Central memory CD4-positive, alpha-beta T cell (primary cell): ENCODE measurements at regions not wholly inside any gene's neighbourhood (a gene's known extent, or its start where the extent isn't known, plus 50 kb on each side); places are given as distances from the start of the nearest gene placed in this dataset.

Experiments
- DNase-seq: peaks from one replicate; pipeline ENCODE4 v3.0.0; 2022

DNA sequence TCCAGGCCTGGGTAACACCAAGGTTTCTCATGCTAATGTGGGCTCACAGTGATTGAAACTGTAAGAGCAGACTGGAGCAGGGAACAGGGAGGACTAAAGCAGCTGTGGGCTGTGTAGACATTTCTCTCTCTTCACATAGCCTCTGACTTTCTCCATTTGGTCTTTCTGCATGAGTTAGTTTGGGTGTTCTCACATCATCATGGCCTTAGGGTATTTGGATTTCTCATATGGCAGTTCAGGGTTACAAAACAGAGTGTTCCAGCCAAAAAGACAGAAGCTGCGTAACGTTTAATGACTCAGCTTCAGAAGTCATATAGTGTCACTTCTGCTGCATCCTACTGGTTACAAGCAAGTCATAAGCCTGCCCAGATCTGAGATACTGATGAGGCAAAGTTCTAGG, 52.0 kb upstream of the OSBPL8 start:
- DNase-seq = no peak

DNA sequence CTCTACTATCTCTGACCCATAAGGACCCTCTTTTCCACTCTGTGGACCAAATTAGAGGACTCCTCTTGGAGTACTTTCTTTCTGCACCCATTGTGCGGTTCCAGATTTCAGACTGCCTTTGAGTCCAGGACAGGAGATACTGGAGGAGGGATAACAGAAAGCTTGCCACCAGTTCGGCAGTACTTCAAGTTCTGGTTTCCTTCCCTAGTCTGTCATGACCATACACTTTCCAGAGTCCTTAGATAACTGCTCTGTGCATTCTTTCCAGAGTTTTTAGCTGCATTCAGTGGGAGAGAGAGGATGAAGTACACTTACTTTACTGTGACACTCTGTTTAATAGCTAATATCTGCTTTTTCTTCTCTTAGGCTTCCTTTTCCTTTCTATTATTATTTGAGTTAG, 54.8 kb upstream of the OSBPL8 start:
- DNase-seq = no peak

DNA sequence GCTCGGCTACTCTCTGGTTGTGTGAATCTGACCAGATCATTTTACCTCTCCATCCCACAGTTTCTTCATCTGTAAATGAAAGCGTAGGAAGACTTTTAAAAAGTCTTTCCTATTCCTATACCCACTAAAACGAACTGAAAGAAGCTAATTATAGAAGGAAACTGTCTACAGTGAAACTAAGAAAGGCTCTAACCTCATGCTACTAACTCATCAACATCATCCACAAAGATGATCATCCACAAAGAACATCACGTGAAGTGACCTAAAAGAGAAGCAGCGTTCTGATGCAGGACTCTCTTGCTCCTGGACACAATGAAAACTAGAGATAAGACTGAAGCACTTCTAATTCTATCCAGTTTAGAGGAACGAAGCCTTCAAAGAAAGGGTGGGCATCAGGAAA, 58.5 kb upstream of the OSBPL8 start:
- no peak for DNase-seq

DNA sequence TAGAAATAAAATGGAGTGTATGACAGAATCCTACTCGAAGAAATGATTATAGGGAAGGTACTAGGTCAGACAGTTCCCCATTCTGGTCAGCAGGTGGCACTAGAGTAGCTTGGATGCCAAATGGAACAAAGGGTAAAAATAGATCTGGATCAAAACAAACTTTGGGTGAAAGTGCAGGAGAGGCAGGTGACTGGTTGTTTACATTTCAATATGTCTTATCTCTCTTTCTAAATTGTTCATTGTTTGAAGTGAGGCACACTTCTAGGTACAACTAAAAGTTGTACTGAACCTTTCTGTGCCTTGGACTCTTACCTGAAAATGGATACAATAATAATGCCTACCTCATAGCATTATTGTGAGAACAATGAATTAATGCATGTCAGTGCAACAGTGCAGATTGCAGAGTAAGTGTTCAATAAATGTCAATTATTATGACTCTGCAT, 62.0 kb upstream of the OSBPL8 start:
- DNase-seq = peak; percentile 54

DNA sequence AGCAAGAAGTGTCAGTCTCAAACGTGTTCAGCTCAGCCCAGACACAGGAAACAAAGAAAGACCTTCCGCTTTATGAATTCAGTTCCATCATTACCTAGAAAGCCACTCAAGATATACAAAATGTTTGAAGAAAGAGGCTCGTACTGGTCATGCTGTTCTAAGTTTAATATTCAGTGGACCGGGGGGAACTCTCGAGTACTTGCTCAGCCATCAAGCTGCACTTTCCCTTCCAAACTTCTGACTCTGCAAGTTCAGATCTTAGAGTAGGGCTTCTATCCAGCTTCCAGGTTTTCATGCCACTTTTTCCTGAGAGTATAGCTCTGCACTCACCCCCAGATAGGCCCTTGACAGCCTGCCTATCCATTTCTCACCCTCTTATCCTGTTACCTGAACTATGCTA, 62.8 kb upstream of the OSBPL8 start:
- DNase-seq = no peak

DNA sequence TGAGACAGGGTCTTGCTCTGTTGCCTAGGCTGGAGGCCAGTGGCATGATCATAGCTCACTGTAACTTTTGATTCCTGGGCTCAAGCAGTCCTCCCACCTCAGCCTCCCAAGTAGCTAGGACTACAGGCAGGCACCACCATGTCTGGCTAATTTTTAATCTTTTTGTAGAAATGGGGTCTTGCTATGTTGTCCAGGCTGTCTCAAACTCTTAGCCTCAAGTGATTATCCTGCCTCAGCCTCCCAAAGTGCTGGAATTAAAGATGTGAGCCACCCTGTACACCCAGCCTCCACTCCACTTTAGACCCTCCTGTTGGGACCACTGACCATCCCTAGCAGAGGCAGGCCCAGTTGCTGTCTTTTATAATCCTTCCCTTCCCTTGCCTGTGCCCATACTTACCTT, 63.3 kb upstream of the OSBPL8 start:
- DNase-seq = no peak

DNA sequence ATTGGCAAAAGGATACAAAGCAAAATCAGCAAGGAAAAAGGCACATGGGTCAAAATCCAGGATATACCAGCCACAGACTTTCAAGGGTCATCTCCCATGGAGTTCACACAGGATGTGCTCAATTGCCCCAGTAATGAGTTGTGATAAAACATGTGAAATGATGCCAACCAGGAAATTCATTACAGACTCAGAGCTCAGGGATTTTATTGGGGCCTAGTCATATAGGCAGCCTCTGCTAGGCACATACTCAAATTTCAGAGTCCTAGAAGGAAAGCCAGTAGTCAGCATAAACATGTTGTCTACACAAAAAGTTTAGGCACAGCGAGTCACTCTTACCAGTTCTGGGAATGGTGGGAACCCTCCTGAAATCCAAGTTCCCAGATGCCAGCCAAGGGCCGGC, 64.4 kb upstream of the OSBPL8 start:
- no peak for DNase-seq

DNA sequence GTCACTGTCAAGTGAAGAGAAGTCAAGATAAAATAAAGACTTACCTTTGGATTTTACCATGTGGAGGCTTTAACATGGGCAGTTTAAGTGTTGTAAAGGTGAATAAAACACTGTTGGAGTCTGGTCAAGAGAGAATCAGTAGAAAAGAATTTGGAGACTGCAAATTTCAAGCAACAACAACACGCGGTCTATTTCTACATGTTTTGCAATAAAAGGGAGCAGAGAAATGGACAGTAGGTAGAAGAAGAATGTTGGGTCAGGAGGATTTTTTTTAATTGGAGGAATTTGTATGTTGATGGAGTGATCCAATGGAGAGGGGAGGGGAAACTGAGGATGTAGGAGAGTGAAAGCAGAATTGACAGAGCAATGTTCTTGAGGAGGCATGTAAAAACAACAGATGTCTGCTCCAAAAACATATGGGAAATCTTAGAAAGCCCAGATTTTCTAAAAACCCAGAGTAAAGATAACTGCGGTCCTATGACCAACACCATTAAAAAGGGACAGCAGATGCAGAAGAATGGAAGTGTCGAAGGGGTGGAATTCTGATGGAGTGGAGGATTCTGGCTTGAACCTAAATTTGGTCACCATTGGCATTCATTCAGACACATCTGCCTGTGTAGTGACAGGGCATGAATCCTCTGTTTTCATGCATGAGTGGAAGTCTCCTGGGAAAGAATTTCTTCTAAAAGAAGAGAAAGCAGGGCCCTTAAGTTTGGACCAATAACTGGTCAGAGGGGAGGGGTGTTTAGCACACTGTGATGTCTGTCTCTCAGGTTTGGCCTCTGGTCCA, 68.0 kb upstream of the OSBPL8 start:
- no peak for DNase-seq

DNA sequence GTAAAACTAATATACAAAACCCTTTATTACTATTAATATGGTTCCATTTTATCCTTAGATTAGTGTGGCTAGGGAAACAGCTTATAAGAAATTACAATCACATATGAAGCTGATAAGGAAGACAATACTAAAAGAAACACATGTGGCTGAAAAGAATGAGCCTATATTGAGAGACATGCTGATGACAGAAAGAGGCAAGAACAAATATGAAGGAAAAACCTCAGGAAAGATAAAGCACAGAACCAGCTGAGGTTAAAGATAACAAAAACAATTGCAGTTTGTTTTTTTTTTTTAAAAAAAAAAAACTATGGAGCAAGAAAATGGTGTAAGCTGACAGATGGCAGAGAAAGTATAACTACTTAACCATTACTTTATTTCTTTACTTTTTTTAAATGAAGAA, 69.2 kb upstream of the OSBPL8 start:
- DNase-seq = no peak

DNA sequence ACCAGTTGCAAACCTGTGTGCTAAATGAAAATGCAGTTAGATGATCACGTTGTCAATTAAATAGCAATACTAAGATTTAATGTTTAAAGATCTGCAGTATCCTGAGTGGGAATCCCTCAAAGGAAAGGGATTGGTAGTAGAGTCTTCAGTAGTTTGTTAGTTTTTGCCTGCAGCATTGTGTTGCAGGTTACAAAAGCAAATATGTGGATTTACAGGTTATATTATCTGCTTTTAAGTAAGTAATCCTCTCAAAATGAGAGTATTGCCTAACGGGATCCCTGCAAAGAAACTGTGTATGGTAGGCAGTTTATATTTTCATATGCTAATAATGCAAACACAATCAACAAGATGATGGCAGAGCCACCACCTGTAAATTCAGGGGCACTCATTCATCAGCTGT, 72.2 kb upstream of the OSBPL8 start:
- DNase-seq = no peak

DNA sequence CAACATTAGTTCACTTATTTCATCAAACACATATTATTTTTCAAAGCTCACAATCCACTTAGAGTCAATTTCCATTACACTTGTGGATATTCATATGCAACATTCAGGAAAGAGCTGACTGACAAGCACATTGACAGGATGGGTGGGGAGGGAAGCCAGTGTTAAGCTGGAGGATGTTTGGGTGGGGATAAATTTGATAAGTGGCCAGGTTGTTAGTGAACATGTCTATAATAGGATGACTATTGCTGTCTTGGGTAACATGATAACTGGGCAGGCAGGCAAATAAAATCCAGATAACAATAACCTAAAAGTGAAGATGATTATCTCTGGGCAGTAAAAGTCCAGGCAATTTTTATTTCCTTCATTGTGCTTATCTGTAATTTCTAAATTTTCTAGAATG, 73.8 kb upstream of the OSBPL8 start:
- DNase-seq = no peak

DNA sequence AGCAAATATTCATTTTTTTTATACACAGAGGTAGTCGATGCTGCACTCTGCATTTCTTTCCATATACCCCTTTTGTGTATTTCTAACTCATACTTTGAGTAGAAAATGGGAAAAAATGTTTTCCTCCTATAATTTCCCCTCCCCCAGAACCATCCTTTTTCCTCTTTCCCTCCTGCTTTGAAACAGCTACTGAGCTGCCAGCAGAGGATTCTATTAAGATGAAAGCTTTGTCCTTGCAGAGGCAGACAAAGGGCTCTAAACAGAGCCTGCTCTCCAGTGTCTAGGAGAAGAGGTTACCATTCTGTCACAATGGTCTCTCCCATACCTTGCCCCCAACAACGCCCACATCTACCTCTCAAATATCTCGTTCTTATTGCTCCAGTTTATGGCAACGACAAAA, 74.6 kb upstream of the OSBPL8 start:
- DNase-seq = no peak

DNA sequence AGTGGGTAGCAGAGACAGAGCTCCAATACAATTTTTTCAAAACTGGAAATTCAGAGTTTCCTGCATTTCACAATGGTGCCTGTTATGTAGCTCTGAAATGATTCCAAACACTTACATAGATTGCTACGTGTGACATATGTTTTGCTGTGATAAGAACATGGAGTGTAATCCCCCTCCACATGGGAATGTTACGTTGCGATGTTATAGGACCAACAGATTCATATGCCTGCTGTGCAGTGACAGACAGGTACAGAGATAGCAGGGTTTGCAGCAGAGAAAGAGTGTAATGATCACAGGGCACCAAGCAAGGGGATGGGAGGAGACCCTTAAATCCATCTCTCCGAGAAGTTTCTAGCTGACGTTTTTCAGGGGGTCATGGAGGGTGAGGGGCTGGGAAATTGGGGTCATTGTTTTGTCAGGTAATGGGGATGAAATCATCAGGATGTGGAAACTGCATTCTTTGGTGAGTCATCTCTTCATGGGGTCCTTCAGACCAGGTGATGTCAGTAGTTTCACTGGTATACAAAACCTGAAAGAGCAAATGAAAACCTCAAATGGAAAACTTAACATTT, 76.6 kb upstream of the OSBPL8 start:
- no peak for DNase-seq

DNA sequence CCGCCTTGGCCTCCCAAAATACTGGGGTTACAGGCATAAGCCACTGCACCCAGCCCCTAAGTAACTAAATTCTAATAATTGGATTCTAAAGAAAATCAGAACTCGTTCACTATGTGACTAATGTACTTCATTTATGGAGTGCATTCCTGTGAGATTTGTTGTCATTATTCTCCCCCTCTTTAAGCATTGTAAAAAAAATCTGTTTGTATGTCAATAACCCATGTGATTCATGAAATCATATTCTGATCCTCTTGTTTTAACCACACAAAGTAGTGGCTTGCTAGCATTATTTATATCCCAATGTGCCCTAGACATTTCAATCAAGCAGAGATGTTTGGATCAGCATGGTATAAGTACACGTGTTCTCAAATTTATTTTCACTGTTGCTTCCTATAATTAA, 78.2 kb upstream of the OSBPL8 start:
- no peak for DNase-seq

DNA sequence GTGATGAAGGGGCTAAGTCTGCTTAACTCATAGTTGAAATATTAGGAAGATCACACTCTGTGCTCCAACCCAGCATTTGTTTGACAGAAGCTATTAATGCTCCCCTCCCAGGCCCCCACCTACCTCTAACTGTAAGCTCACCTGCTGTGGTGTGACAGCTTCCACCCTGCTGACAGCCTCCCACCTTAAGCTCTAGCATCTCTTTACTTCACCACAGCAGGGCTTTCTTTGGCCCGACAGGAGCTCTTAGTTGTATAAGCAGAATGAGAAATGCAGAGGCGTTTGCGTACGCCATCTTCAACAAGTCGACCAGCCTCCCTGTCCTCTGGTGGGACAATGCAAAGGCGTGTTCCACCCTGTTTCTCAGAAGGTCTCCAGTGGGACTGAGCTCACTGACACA, 80.1 kb upstream of the OSBPL8 start:
- DNase-seq = no peak

DNA sequence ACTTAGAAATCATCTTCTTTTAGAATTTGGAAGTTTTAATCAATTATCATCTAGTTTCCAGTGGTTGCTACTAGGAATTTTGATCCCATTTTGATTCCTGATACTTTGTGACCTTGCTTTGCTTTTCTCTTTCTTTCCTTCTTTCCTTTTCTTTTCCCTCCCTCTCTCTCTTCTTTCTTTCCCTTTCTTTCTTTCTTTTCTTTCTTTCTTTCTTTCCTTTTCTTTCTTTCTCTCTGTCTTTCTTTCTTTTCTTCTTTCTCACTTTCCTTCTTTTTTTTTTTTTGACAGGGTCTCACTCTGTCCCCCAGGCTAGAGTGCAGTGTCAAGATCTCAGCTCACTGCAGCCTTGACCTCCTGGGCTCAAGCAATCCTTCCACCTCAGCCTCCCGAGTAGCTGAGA, 81.5 kb upstream of the OSBPL8 start:
- DNase-seq = no peak

DNA sequence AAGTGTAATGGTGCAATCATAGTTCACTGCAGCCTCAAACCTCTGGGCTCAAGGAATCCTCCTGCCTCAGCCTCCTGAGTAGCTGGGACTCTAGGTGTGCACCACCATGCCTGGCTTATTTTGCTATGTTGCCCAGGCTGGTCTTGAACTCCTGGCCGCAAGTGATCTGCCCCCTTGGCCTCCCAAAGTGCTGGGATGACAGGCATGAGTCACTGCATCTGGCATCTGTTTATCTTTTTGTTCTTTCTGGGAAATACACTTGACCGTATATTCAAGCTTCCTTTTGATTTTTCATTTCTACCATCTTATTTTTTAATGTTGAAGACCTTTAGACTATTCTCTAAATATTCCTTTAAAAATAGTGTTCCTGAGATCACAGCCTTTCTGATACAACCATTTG, 82.4 kb upstream of the OSBPL8 start:
- DNase-seq = no peak

DNA sequence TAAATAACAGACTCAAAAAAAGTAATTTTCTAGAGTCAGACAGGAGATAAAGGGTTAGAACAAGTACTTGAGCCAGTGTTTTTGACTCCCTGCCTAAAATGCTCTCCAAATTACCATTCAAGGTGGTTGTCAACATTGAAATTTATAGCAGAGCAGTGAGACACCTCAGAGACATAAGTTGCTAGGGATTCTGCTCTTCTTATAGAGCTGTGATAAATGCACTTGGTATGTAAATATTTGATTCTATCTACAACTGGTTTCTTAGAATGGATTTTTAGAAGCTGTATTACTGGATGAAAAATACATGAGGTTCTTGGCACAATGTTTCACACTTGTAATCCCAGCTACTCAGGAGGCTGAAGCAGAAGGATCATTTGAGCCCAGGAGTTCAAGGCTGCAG, 83.9 kb upstream of the OSBPL8 start:
- no peak for DNase-seq

DNA sequence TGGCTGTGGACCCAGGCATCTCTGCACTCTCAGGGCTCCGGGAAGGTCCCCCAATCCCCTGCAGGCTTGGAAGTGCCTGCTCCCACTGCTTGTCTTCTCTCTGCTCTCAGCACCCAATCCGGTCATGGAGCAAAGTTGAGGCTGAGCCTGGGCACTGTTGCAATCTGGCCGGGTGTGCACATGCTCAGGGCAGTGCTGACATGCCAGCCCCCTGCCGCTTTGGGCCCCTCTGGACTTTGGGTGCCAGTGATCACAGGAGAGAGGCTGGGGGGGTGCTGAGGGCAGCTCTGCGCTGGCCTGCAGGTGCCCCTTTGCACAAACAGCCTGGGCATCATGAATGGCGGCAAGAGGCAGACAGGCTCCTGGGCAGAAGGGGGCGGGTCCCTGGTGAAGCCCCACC, 85.4 kb upstream of the OSBPL8 start:
- no peak for DNase-seq

DNA sequence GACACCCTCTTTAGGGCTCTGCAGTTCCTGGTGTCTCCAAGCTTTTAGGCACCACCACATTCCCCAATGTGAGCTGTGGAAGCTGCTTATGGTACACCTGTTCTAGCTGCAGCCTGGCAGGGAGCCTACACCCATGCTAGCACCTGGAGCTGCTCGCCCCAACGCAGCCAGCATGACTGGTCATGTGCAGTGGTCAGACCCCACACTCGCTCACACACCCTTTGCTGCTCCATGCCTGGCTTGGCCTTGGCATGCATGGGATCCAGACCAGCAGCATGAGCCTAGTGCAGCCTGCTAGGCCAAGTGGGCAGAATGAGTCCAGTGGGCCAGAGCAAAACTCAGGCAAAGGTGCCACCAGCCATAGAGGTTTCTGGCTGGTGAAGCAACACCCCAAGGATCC, 86.4 kb upstream of the OSBPL8 start:
- DNase-seq = no peak

DNA sequence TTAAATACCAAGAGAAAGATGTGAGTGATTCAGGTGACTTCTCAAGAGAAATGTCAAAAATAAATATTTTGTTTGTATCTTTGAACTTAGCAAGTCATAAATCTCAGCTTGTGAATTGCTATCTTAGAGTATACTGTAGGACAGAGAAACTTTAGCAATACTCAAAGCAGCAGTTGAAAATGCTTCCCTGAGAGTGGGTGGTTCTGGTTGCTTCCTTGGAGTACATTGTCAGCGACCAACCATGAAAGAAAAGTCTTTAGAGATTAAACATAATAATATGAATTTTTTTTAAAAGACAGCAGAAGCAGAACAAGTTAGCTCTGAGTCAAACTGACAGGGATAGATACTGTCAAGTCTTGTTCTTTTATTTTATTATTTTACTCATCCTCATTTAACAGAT, 86.8 kb upstream of the OSBPL8 start:
- DNase-seq = no peak

DNA sequence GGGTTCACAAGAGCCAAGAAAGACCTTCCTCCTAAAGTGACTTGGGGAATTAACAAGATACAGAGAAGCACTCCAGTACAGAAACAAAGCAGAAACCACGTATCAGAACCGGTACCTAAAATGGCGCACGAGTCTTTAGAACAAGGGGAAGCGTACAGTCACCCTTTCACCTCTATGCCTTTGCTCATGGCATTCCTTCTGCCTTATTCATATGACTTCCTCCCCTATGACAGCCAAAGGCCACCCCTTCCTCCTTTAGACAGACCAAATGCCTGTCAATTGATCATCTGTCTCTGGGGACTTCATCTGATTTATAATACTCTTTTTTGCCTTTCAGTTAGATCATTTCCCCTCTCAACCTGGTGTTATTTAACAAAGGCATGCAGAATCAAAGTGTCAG, 89.5 kb upstream of the OSBPL8 start:
- no peak for DNase-seq

DNA sequence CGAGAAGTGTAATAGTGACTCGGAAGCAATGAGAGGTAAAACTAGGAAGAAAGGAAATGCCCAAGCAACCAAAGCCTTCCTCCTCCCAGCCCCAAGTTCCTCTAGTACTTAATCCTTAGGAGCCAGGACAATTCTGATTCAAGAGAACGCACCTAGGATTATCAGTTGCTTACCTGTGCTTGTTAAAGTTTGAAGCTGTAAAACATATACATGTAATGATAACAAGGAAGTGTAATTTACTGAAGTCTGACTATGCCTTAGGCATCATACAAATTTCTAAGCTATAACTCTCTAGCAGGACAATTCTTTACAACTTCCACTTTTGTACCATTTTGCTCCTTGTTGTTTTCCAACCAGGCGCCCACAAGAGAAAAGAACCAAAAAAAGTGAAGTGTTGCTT, 92.8 kb upstream of the OSBPL8 start:
- no peak for DNase-seq

DNA sequence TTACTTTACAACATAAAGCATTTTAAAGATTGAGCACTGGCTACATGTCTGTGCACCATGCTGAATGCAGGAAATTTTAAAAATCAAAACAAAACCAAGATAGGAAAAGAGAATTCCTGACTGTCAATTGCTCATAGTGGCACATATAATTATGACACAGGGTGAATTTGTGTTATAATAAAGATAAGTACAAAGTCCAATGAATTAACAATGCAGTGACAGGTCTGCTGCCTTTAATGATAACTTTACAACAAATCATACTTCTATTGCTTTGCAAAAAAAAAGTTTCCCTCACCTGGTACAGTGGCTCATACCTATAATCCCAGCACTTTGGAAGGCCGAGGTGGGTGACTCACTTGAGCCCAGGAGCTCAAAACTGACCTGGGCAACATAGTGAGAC, 93.8 kb upstream of the OSBPL8 start:
- no peak for DNase-seq

DNA sequence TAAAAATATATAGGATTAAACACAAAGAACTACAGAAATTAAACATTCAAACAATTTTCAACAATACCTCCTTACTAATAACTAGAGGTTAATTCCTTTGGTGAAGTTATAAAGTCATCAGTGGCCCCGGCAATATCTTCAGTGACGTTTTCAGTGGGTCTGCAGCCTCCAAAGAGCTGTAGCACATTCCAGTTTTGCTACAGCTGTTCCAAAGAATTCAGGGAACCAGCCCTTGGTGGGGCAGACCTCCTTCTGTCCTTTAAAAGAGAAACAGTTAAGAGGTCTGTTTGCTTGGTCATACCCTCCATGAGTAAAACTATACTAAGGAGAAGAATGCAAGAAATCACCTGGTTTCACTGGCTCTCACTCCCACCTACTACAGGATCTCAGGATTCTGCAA, 99.2 kb upstream of the ZDHHC17 start:
- DNase-seq = no peak
